Neuronal stem cell (in vitro differentiated cells): ENCODE measurements at regions not wholly inside any gene's neighbourhood (a gene's known extent, or its start where the extent isn't known, plus 50 kb on each side); places are given as distances from the start of the nearest gene placed in this dataset.

Experiments used
- DNase-seq: peaks from one replicate; pipeline ENCODE4 v3.0.0-alpha.2; 2013; ENCODE audit warnings: low spot score
- H2AFZ ChIP-seq: one replicate; pipeline ENCODE4 v1.6.1; 2013; ENCODE audit warnings: mild to moderate bottlenecking, low read length, inconsistent platforms
- H2AK5ac ChIP-seq: 2 replicates; pipeline ENCODE4 v1.6.1; 2013; ENCODE audit warnings: low read depth, mild to moderate bottlenecking, inconsistent platforms, low read length, moderate library complexity, mixed read lengths
- H2BK120ac ChIP-seq: 2 replicates; pipeline ENCODE4 v1.6.1; 2013; ENCODE audit warnings: low read depth, mild to moderate bottlenecking, inconsistent platforms, low read length, moderate library complexity, mixed read lengths
- H2BK12ac ChIP-seq: one replicate; pipeline ENCODE4 v1.6.1; 2013; ENCODE audit warnings: low read length, inconsistent platforms
- H2BK15ac ChIP-seq: 2 replicates; pipeline ENCODE4 v1.6.1; 2013; ENCODE audit warnings: mild to moderate bottlenecking, low read length, inconsistent platforms, mixed read lengths
- H2BK5ac ChIP-seq: one replicate; pipeline ENCODE4 v1.6.1; 2013; ENCODE audit warnings: inconsistent platforms, mild to moderate bottlenecking, low read length, moderate library complexity
- H3K14ac ChIP-seq: one replicate; pipeline ENCODE4 v1.6.1; 2013; ENCODE audit warnings: low read length, inconsistent platforms
- H3K18ac ChIP-seq: 2 replicates; pipeline ENCODE4 v1.6.1; 2013; ENCODE audit warnings: low read length, inconsistent platforms
- H3K23ac ChIP-seq: 2 replicates; pipeline ENCODE4 v1.6.1; 2013; ENCODE audit warnings: low read depth, mild to moderate bottlenecking, mixed read lengths, low read length, inconsistent platforms; ENCODE audit not compliant: poor library complexity
- H3K27ac ChIP-seq: replicated peaks from 3 replicates; pipeline ENCODE4 v1.5.1; 2013; ENCODE audit warnings: low read length, inconsistent platforms
- H3K27me3 ChIP-seq, 3 experiments: 2 replicates each; pipeline ENCODE4 v1.6.1; 2013; ENCODE audit warnings: low read length in 3 of 3, mild to moderate bottlenecking in 2 of 3, inconsistent platforms in 1 of 3, low read depth in 1 of 3, mixed read lengths in 1 of 3, moderate library complexity in 1 of 3; ENCODE audit not compliant: control insufficient read depth in 3 of 3, insufficient read depth in 3 of 3
- H3K36me3 ChIP-seq, 2 donors: replicated peaks in 1 of 2; 2 replicates each; pipeline ENCODE4 v1.6.1; 2013; ENCODE audit warnings: low read length in 2 of 2; ENCODE audit not compliant: control insufficient read depth in 2 of 2, insufficient read depth in 2 of 2
- H3K4ac ChIP-seq: 2 replicates; pipeline ENCODE4 v1.6.1; 2013; ENCODE audit warnings: inconsistent platforms, mild to moderate bottlenecking, low read length, moderate library complexity
- H3K4me1 ChIP-seq, 2 donors: 1 replicate in 1 of 2; 2 replicates in 1 of 2; pipeline ENCODE4 v1.6.1; 2013; ENCODE audit warnings: low read length in 2 of 2, low read depth in 1 of 2; ENCODE audit not compliant: control insufficient read depth in 2 of 2, insufficient read depth in 1 of 2
- H3K4me2 ChIP-seq: one replicate; pipeline ENCODE4 v1.6.1; 2013; ENCODE audit warnings: mild to moderate bottlenecking, low read length, inconsistent platforms; ENCODE audit not compliant: insufficient read depth, poor library complexity, severe bottlenecking
- H3K4me3 ChIP-seq, 2 donors: 2 replicates each; pipeline ENCODE4 v1.5.1; 2013; ENCODE audit warnings: low read length in 2 of 2, mild to moderate bottlenecking in 2 of 2, inconsistent platforms in 1 of 2, moderate library complexity in 1 of 2
- H3K79me1 ChIP-seq: one replicate; pipeline ENCODE4 v1.6.1; 2013; ENCODE audit warnings: low read depth, mild to moderate bottlenecking, inconsistent platforms, low read length, moderate library complexity
- H3K9ac ChIP-seq: one replicate; pipeline ENCODE4 v1.6.1; 2013; ENCODE audit warnings: mild to moderate bottlenecking, low read depth, low read length, inconsistent platforms; ENCODE audit not compliant: poor library complexity
- H3K9me3 ChIP-seq, 2 donors: replicated peaks in 1 of 2; 2 replicates each; pipeline versions ENCODE3 to v1.6.1; 2013; ENCODE audit warnings: low read length in 2 of 2, mild to moderate bottlenecking in 2 of 2, inconsistent platforms in 1 of 2, low read depth in 1 of 2, mixed read lengths in 1 of 2, moderate library complexity in 1 of 2; ENCODE audit not compliant: control insufficient read depth in 2 of 2, insufficient read depth in 1 of 2
- H4K8ac ChIP-seq: one replicate; pipeline ENCODE4 v1.6.1; 2013; ENCODE audit warnings: low read depth, mild to moderate bottlenecking, inconsistent platforms, low read length, moderate library complexity
- H4K91ac ChIP-seq: one replicate; pipeline ENCODE4 v1.6.1; 2013; ENCODE audit warnings: low read length, low read depth, mild to moderate bottlenecking, inconsistent platforms; ENCODE audit not compliant: poor library complexity
- WGBS, 2 donors: extraction: QIAGEN DNeasy Blood & Tissue Kit; methylation state at CpG; one replicate each; pipeline ENCODE4 v1.1.7; 2013; ENCODE audit warnings: missing lambda C conversion rate in 2 of 2, mixed read lengths in 1 of 2; ENCODE audit not compliant: insufficient read length in 2 of 2, insufficient replicate concordance in 1 of 2; ENCODE audit errors: extremely low coverage in 2 of 2; 5-methylcytosine and 5-hydroxymethylcytosine counted together

DNA sequence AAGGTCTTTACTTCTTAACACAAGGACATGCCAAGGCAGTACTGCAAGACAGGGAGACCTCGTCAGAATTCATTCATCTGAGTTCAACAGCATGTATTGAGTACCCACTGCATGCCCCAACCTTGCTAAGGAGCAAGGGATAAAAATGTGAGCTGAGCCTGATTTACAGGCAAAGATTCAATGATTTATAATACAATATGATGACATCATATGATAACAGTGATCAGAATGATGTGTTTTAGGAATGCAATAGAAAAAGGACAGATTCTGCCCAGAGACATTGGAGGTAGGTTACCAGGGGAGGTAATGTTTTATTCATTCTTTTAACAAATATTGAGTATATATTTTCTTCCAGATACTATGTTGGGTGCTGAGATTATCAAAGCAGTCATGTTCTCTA is 406.6 kb downstream of the ARHGEF28 start:
- no CpG with 5 or more reads among the region's 1 CpG for WGBS, 2 donors
- Histone ChIP-seq H3K4me2 (no peak overlapping the region), H3K4ac (no peak overlapping the region), H2BK15ac (no peak overlapping the region), H4K91ac (no peak overlapping the region), H3K36me3 (no peaks in the 10 kb centered on the region), H2AFZ (no peak overlapping the region), H2BK5ac (no peak overlapping the region), H3K14ac (no peak overlapping the region), H2BK120ac (no peak overlapping the region), H4K8ac (no peak overlapping the region), H3K9ac (no peak overlapping the region), H3K79me1 (no peaks in the 10 kb centered on the region), H3K23ac (no peak overlapping the region), H3K4me3 (no peak overlapping the region), H3K9me3 (no peaks in the 10 kb centered on the region), H3K4me1 (peaks cover 9 to 12% of the 10 kb centered on the region in 2 donors), H2AK5ac (no peak overlapping the region), H2BK12ac (no peak overlapping the region), H3K27me3 (no peaks in the 10 kb centered on the region), H3K18ac (no peak overlapping the region), H3K27ac (no peak overlapping the region)
- DNase-seq, result no peak

DNA sequence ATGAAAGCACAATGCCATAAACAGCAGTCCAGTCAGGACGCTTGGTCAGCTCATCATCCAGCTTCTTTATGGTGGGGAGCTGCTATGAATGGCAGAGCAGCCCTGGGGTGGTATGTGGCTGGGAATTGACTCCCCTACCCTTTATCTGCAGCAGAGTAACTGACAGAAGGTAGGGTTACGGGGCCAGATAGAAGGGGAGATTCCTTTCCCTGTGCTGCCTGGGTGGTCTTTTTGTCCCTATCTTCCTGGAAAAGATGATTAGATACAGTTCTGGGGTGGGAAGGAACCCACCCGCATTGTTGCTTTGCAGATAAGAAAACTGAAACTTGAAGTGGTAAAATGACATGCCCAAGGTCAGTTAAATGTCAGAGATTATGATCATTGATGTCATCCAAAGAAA is 405.5 kb downstream of the ARHGEF28 start:
- H3K9ac ChIP-seq, result no peak overlapping the region
- no peak overlapping the region for H3K27ac ChIP-seq
- no peak overlapping the region for H3K4me3 ChIP-seq
- no peak for DNase-seq
- no peaks in the 10 kb centered on the region for H3K27me3 ChIP-seq
- no peak overlapping the region for H3K4ac ChIP-seq
- H3K18ac ChIP-seq, result no peak overlapping the region
- no peak overlapping the region for H2BK120ac ChIP-seq
- no peak overlapping the region for H3K4me2 ChIP-seq
- H4K91ac ChIP-seq, result no peak overlapping the region
- H2AK5ac ChIP-seq, result no peak overlapping the region
- no peaks in the 10 kb centered on the region for H3K9me3 ChIP-seq
- H2BK5ac ChIP-seq, result no peak overlapping the region
- H2AFZ ChIP-seq, result no peak overlapping the region
- H2BK12ac ChIP-seq, result no peak overlapping the region
- whole genome bisulfite sequencing, 2 donors, result no CpG with 5 or more reads among the region's 3 CpGs
- H4K8ac ChIP-seq, result no peak overlapping the region
- H2BK15ac ChIP-seq, result no peak overlapping the region
- no peaks in the 10 kb centered on the region for H3K36me3 ChIP-seq
- H3K23ac ChIP-seq, result no peak overlapping the region
- no peak overlapping the region for H3K14ac ChIP-seq
- H3K79me1 ChIP-seq, result no peaks in the 10 kb centered on the region
- H3K4me1 ChIP-seq, result peaks cover 9 to 21% of the 10 kb centered on the region in 2 donors

DNA sequence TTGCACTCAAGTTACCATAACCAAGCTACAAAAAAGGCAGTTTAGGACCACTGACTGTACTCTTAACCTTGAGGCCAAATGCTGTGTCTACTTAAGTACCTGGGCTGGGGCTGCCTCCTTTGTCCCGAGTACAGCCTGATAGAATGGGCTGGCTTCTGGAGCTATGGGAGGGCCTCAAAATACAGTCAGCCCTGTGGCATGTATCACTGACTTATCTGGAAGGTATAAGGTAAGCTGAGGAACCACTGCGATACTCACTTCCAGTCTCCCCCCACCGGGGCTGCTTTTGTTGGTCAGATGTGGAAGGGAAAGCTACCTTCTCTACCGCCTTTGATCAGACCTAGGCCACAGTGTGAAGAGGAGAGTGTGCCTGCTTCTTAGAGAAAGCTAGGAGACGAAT is 404.8 kb downstream of the ARHGEF28 start:
- H3K23ac ChIP-seq, result no peak overlapping the region
- peak overlapping the region; percentile 63 for H3K18ac ChIP-seq
- peaks cover 9 to 22% of the 10 kb centered on the region in 2 donors for H3K4me1 ChIP-seq
- H3K9me3 ChIP-seq, result no peaks in the 10 kb centered on the region
- no CpG with 5 or more reads among the region's 5 CpGs for WGBS, 2 donors
- H4K91ac ChIP-seq, result no peak overlapping the region
- no peak overlapping the region for H4K8ac ChIP-seq
- no peak overlapping the region for H2BK12ac ChIP-seq
- no peak overlapping the region for H3K4me3 ChIP-seq
- H2BK120ac ChIP-seq, result no peak overlapping the region
- H3K36me3 ChIP-seq, result no peaks in the 10 kb centered on the region
- H2BK5ac ChIP-seq, result no peak overlapping the region
- H3K27me3 ChIP-seq, result no peaks in the 10 kb centered on the region
- H3K4ac ChIP-seq, result no peak overlapping the region
- peak overlapping the region; percentile 30 for H2AK5ac ChIP-seq
- H3K4me2 ChIP-seq, result no peak overlapping the region
- no peak overlapping the region for H3K9ac ChIP-seq
- peak overlapping the region; percentile 14 for H3K14ac ChIP-seq
- no peak overlapping the region for H2AFZ ChIP-seq
- no peak overlapping the region for H2BK15ac ChIP-seq
- no peaks in the 10 kb centered on the region for H3K79me1 ChIP-seq
- no peak for DNase-seq
- H3K27ac ChIP-seq, result no peak overlapping the region

DNA sequence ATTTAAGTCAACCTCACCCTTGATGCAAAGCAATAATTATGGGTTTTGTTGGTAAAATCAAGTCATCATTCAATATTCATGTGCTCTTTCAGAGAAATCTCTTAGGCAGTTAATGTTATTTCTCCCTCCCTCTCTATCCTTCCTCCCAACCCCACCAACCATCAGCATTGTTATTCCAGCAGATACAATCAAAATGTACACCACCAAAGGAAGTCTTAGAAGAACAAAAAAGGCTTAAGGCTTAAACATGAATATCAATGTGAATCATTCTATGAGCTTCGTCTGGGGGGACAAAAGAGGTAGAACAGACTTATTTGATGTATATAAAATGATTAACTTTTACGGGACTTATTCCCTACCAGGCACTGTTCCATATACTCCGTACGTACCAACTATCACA is 404.4 kb downstream of the ARHGEF28 start:
- no peak overlapping the region for H2AFZ ChIP-seq
- no peak overlapping the region for H3K4me2 ChIP-seq
- no peak overlapping the region for H2BK15ac ChIP-seq
- H2AK5ac ChIP-seq, result no peak overlapping the region
- H3K9me3 ChIP-seq, result no peaks in the 10 kb centered on the region
- no peak overlapping the region for H3K9ac ChIP-seq
- H4K8ac ChIP-seq, result no peak overlapping the region
- H4K91ac ChIP-seq, result no peak overlapping the region
- H3K4ac ChIP-seq, result no peak overlapping the region
- H3K23ac ChIP-seq, result no peak overlapping the region
- no peak overlapping the region for H3K4me3 ChIP-seq
- H2BK120ac ChIP-seq, result no peak overlapping the region
- no peaks in the 10 kb centered on the region for H3K36me3 ChIP-seq
- no peak overlapping the region for H3K27ac ChIP-seq
- no CpG with 5 or more reads among the region's 4 CpGs for WGBS, 2 donors
- no peak for DNase-seq
- no peak overlapping the region for H2BK5ac ChIP-seq
- H3K79me1 ChIP-seq, result no peaks in the 10 kb centered on the region
- H3K18ac ChIP-seq, result no peak overlapping the region
- no peak overlapping the region for H3K14ac ChIP-seq
- H3K4me1 ChIP-seq, result peaks cover 9 to 20% of the 10 kb centered on the region in 2 donors
- no peak overlapping the region for H2BK12ac ChIP-seq
- H3K27me3 ChIP-seq, result no peaks in the 10 kb centered on the region
